Glomerular visceral epithelial cell (primary cell): ENCODE measurements at regions not wholly inside any gene's neighbourhood (a gene's known extent, or its start where the extent isn't known, plus 50 kb on each side); places are given as distances from the start of the nearest gene placed in this dataset.

Source experiments
- DNase-seq: peaks from one replicate; pipeline ENCODE4 v3.0.0-alpha.2; 2016; ENCODE audit errors: extremely low spot score

GRCh38 chr5:173719731-173720082 lies 103.3 kb upstream of the BOD1 start:
- DNase-seq, result peak; percentile 18

- no peak for DNase-seq
These were observed 104.0 kb upstream of the BOD1 start for GRCh38 chr5:173720286-173720952.

GRCh38 chr5:173720953-173721600 lies 104.6 kb upstream of the BOD1 start:
- DNase-seq, result no peak

- DNase-seq, result peak; percentile 63
These were observed 105.3 kb upstream of the BOD1 start for GRCh38 chr5:173721601-173722232.

- DNase-seq, result peak; percentile 51
These were observed 110.6 kb upstream of the BOD1 start for GRCh38 chr5:173726846-173727557.

GRCh38 chr5:173727839-173728778 lies 111.7 kb upstream of the BOD1 start:
- no peak for DNase-seq

- DNase-seq, result no peak
These were observed 112.8 kb upstream of the BOD1 start for GRCh38 chr5:173729079-173729765.

- no peak for DNase-seq
These were observed 114.3 kb upstream of the BOD1 start for GRCh38 chr5:173730632-173731298.

- DNase-seq, result no peak
These were observed 116.6 kb upstream of the BOD1 start for GRCh38 chr5:173733021-173733420.

GRCh38 chr5:173733425-173733824 lies 117.0 kb upstream of the BOD1 start:
- DNase-seq, result no peak

- DNase-seq, result no peak
These were observed 117.5 kb upstream of the BOD1 start for GRCh38 chr5:173733831-173734501.

GRCh38 chr5:173734716-173735115 lies 118.3 kb upstream of the BOD1 start:
- no peak for DNase-seq

GRCh38 chr5:173735184-173735583 lies 118.7 kb upstream of the BOD1 start:
- DNase-seq, result no peak

- DNase-seq, result no peak
These were observed 119.2 kb upstream of the BOD1 start for GRCh38 chr5:173735691-173736090.

GRCh38 chr5:173736374-173736773 lies 119.9 kb upstream of the BOD1 start:
- no peak for DNase-seq

GRCh38 chr5:173736923-173737412 lies 120.5 kb upstream of the BOD1 start:
- peak; percentile 85 for DNase-seq

- no peak for DNase-seq
These were observed 123.3 kb upstream of the BOD1 start for GRCh38 chr5:173739741-173740140.

GRCh38 chr5:173740400-173740799 lies 124.0 kb upstream of the BOD1 start:
- DNase-seq, result no peak

GRCh38 chr5:173741087-173741486 lies 124.6 kb upstream of the BOD1 start:
- no peak for DNase-seq
